GM18526 (cell line): ENCODE measurements at regions not wholly inside any gene's neighbourhood (a gene's known extent, or its start where the extent isn't known, plus 50 kb on each side); places are given as distances from the start of the nearest gene placed in this dataset.

ENCODE experiments used
- POLR2A ChIP-seq: IDR thresholded peaks from 3 replicates; pipeline ENCODE4 v1.6.1; 2011; ENCODE audit not compliant: insufficient read length; ENCODE audit errors: extremely low read depth

GRCh38 chr2:2823061-2823753 lies 492.1 kb upstream of the MYT1L start:
- no peak for TF ChIP-seq POLR2A

- no peak for TF ChIP-seq POLR2A
Measured at GRCh38 chr2:2822143-2822542, 491.1 kb upstream of the MYT1L start.

DNA sequence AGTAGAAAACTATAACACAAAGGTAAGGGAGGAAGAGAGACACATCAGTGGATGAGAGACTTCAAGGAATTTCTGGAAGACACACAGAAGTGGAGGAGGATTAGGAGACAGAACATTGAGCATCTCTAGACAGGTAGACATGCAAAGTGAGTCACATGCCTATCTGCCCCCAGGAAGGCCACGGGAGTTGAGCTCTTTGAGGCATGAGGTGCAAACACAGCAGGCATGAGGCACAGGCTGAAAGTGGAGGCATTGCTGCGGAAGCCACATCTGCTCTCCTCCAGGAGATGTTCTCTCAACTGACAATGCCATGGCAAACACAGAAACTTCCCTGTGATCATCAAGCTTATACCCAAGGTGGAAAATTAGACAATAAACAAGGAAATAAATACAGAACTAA lies 481.6 kb upstream of the MYT1L start:
- no peak for TF ChIP-seq POLR2A

GRCh38 chr2:2812117-2812516 lies 481.0 kb upstream of the MYT1L start:
- no peak for TF ChIP-seq POLR2A

GRCh38 chr2:2810504-2810903 lies 479.4 kb upstream of the MYT1L start:
- TF ChIP-seq POLR2A, result no peak

DNA sequence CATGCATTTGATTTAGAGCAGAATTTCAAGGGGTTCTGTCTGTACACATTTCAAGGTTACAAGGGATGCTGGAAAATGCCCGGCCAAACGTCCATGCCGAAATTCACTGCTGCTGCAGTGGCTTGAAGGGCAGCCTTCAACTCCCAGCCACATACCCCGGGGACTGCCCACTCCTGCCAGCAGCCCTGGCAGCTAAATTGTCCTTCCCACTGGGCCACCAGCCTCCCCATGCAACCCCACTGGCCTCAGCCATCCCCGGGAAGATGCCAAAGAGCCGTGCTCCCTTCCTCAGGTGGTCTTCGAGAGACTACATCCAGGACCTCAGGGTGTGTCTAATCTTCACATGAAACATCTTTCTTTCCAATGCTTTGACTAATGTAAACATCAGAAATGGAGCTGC lies 478.7 kb upstream of the MYT1L start:
- no peak for TF ChIP-seq POLR2A

DNA sequence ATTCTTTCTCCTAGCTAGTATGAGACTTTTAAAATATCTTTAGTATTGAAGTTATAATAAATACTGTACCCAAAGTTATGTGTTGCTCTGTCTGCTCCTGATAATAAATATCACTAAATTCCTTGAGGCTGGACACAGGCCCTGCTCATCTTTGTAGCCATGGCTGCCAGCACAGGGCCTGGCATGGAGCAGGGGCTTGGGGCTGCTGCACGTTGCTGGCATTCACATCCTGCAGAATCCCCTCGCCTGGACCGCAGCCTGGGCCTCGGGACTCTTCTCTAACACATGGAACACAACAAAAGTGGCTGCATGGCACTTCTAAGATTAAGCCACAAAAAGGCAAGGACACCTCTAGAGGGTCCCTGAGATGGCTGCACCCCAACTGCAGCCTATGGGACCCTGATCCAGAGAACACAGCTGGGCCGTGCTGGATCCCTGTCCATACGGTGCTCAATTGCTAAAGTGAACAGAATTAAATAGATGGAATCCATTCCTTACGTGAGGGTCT lies 477.5 kb upstream of the MYT1L start:
- no peak for TF ChIP-seq POLR2A

- TF ChIP-seq POLR2A, result no peak
Measured at GRCh38 chr2:2806711-2807110, 475.6 kb upstream of the MYT1L start.

- no peak for TF ChIP-seq POLR2A
Measured at GRCh38 chr2:2805263-2805662, 474.2 kb upstream of the MYT1L start.

DNA sequence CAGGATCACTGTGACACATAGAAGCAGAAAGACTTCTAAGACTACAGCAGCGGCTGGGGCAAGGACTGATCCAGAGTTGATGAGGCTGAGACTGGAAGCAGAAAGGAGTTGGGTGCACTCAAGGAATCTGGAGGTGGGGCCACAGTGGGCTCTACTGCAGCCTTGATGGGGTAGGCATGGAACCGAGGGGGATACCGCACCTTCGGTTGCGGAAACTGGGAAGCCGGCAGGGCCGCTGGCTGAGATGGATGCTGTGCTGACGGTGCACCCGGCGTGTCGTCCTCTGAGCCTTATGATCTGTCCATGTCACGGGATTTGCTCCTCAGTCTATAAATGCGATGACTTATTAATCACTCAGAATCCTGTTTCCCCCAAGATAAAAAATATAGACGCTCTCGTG lies 473.5 kb upstream of the MYT1L start:
- no peak for TF ChIP-seq POLR2A

DNA sequence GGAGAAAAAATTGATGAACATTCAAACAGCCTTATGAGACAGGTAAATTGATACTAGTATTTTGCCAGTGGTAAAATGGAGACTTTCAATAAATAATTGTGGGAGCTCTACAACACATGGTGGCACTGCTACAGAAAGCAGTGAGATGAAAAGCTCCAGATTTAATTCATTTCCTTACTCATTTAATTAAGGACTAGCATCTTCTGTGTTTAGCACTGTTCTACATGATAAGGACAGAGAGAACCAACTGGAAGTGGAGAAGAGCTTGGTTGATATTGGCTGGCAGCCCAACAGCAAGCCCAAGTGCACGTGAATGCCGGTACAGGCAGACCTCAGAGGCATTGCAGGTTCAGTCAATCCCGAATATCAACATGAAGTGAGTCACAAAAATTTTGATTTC lies 470.4 kb upstream of the MYT1L start:
- no peak for TF ChIP-seq POLR2A

DNA sequence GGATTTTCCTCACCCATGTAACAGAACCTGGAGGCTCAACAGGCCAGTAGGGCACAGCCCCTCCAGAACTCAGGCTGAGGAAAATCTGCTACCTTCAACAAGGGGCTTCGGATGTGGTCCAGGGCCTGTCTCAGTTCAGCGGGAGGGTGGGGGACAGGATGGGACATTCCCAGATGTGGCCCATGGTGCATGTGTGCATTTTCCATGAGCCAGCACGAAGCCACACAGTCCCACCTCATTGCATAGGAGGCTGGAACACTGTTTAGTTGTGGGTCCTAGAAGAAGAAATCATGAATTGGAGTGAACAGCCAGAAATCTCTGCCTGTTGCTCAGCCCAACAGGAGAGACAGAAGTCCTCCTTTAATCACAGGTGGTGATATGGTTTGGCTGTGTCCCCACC lies 469.6 kb upstream of the MYT1L start:
- no peak for TF ChIP-seq POLR2A

DNA sequence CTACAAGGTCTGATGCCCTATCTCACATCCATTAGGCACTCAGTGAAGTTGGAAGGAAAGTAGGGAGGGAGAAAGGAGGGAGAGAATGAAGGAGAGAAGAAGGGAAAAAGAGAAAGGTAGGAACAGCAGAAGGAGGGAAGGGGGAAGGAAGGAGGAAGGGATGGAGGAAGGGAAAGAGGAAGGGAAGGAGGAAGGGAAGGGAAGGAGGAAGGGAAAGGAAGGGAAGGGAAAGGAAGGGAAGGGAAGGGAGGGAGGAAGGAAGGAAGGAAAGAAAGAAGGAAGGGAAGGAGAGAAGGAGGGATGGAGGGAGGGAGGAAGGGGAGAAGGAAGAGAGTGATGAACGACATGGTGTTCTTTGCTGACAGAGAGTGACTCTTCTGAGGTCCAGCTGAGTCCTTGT lies 468.9 kb upstream of the MYT1L start:
- no peak for TF ChIP-seq POLR2A

GRCh38 chr2:2799151-2799697 lies 468.1 kb upstream of the MYT1L start:
- TF ChIP-seq POLR2A, result no peak

- no peak for TF ChIP-seq POLR2A
Measured at GRCh38 chr2:2798337-2798736, 467.3 kb upstream of the MYT1L start.

GRCh38 chr2:2797797-2798196 lies 466.7 kb upstream of the MYT1L start:
- no peak for TF ChIP-seq POLR2A

DNA sequence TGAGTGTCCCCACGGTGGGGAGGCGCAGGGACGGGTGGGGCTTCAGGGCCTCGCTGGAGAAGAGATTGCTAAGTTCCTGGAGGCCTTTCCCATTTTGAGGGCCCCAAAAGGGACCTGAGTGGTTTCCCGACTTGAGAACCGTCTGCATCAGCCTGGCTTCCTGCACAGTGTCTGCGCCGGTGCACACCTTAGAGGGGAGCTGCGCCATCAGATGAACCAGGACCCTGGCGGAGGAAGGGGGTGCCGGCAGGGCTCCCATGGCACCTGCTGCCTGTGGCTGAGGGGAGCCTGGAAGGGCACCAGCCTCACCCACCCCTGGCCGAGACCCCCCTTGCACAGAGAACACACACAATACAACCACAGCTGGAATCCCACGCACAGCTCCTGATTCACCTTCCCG lies 465.1 kb upstream of the MYT1L start:
- no peak for TF ChIP-seq POLR2A
